IMR-90 (cell line): ENCODE measurements at regions not wholly inside any gene's neighbourhood (a gene's known extent, or its start where the extent isn't known, plus 50 kb on each side); places are given as distances from the start of the nearest gene placed in this dataset.
"Not testable (repeated sequence)": the region's sequence is repeated elsewhere in the genome, so short reads cannot be mapped to it uniquely, and the experiment has no call there.

Source experiments
- ATAC-seq: fragments of 200-7000 bp; cut with Tn5 transposase; 2 replicates; pipeline ENCODE4 v1.9.1; 2020; ENCODE audit warnings: low read depth, mild to moderate bottlenecking, moderate library complexity
- BruUV-seq: library from RNA; stranded (reverse); fragments of 400-500 nt; replicated peaks from 2 replicates; lab custom pipeline; 2021; lab: Mats Ljungman, UMichigan
- CTCF ChIA-PET: fragments of 300-600 bp; formaldehyde crosslinking; extraction: SDS; loops from one replicate; lab custom pipeline; 2021; ENCODE audit warnings: antibody characterized with exemption; lab: Yijun Ruan, JAX
- POLR2A ChIA-PET: fragments of 300-600 bp; sonication (Branson Sonifier 250); formaldehyde crosslinking; loops from one replicate; lab custom pipeline; 2022; ENCODE audit warnings: antibody characterized with exemption; ENCODE audit not compliant: unreplicated experiment; lab: Charles Lee
- DNase-seq: peaks from one replicate; pipeline ENCODE4 v3.0.0; 2013
- H2AFZ ChIP-seq: replicated peaks from 2 replicates; pipeline ENCODE3; 2013; ENCODE audit warnings: low read length, mild to moderate bottlenecking; ENCODE audit not compliant: poor library complexity
- H2AK5ac ChIP-seq: 2 replicates; pipeline ENCODE4 v1.6.1; 2013; ENCODE audit warnings: low read depth, low read length, inconsistent platforms
- H2AK9ac ChIP-seq: replicated peaks from 2 replicates; pipeline ENCODE3; 2013; ENCODE audit warnings: mild to moderate bottlenecking, low read depth, low read length, moderate library complexity; ENCODE audit not compliant: poor library complexity
- H2BK120ac ChIP-seq: 2 replicates; pipeline ENCODE4 v1.6.1; 2013; ENCODE audit warnings: low read depth, low read length, inconsistent platforms
- H2BK15ac ChIP-seq: 3 replicates; pipeline ENCODE4 v1.6.1; 2013; ENCODE audit warnings: low read depth, low read length, inconsistent platforms
- H2BK20ac ChIP-seq: 2 replicates; pipeline ENCODE4 v1.6.1; 2013; ENCODE audit warnings: low read depth, mild to moderate bottlenecking, inconsistent platforms, low read length, moderate library complexity
- H2BK5ac ChIP-seq: 2 replicates; pipeline ENCODE4 v1.6.1; 2013; ENCODE audit warnings: mild to moderate bottlenecking, low read depth, low read length, inconsistent platforms; ENCODE audit not compliant: poor library complexity, severe bottlenecking
- H3K14ac ChIP-seq: replicated peaks from 2 replicates; pipeline ENCODE4 v1.6.1; 2013; ENCODE audit warnings: low read depth, low read length, inconsistent platforms
- H3K18ac ChIP-seq: 2 replicates; pipeline ENCODE4 v1.6.1; 2013; ENCODE audit warnings: low read depth, low read length, control low read depth
- H3K23ac ChIP-seq: 2 replicates; pipeline ENCODE4 v1.6.1; 2013; ENCODE audit warnings: low read depth, low read length, inconsistent platforms
- H3K27ac ChIP-seq: 2 replicates; pipeline ENCODE4 v1.5.1; 2013; ENCODE audit warnings: mild to moderate bottlenecking, control low read depth, low read length; ENCODE audit not compliant: insufficient read depth
- H3K27me3 ChIP-seq: 2 replicates; pipeline ENCODE4 v1.6.1; 2013; ENCODE audit warnings: low read length; ENCODE audit not compliant: control insufficient read depth, insufficient read depth
- H3K36me3 ChIP-seq: 2 replicates; pipeline ENCODE4 v1.6.1; 2013; ENCODE audit warnings: low read length, mixed read lengths; ENCODE audit not compliant: control insufficient read depth, insufficient read depth
- H3K4ac ChIP-seq: 2 replicates; pipeline ENCODE4 v1.6.1; 2013; ENCODE audit warnings: low read depth, low read length, inconsistent platforms
- H3K4me1 ChIP-seq: 2 replicates; pipeline ENCODE4 v1.6.1; 2013; ENCODE audit warnings: low read length, mixed read lengths; ENCODE audit not compliant: control insufficient read depth, insufficient read depth
- H3K4me2 ChIP-seq: 2 replicates; pipeline ENCODE4 v1.6.1; 2013; ENCODE audit warnings: low read depth, mild to moderate bottlenecking, control low read depth, low read length, moderate library complexity
- H3K4me3 ChIP-seq: 2 replicates; pipeline ENCODE4 v1.5.1; 2013; ENCODE audit warnings: low read depth, mild to moderate bottlenecking, control low read depth, low read length, moderate library complexity; ENCODE audit not compliant: insufficient read depth
- H3K56ac ChIP-seq: 2 replicates; pipeline ENCODE4 v1.6.1; 2013; ENCODE audit warnings: low read length, inconsistent platforms; ENCODE audit not compliant: insufficient read depth; ENCODE audit errors: extremely low read depth
- H3K79me1 ChIP-seq, 2 experiments: 2 replicates each; pipeline ENCODE4 v1.6.1; 2013; ENCODE audit warnings: low read length in 2 of 2, inconsistent platforms in 1 of 2, low read depth in 1 of 2
- H3K9ac ChIP-seq: 2 replicates; pipeline ENCODE4 v1.6.1; 2013; ENCODE audit warnings: low read depth, low read length, control low read depth
- H3K9me1 ChIP-seq: 2 replicates; pipeline ENCODE4 v1.6.1; 2013; ENCODE audit warnings: low read length, inconsistent platforms; ENCODE audit not compliant: insufficient read depth
- H3K9me3 ChIP-seq: 2 replicates; pipeline ENCODE4 v1.6.1; 2013; ENCODE audit warnings: low read length; ENCODE audit not compliant: control insufficient read depth, insufficient read depth
- H4K20me1 ChIP-seq: 2 replicates; pipeline ENCODE4 v1.6.1; 2013; ENCODE audit warnings: low read length, inconsistent platforms; ENCODE audit not compliant: insufficient read depth
- H4K5ac ChIP-seq: 2 replicates; pipeline ENCODE4 v1.6.1; 2013; ENCODE audit warnings: mild to moderate bottlenecking, low read depth, low read length, control low read depth
- H4K8ac ChIP-seq, 2 experiments: 2 replicates each; pipeline ENCODE4 v1.6.1; 2013; ENCODE audit warnings: low read depth in 2 of 2, low read length in 2 of 2, control low read depth in 1 of 2, inconsistent platforms in 1 of 2
- H4K91ac ChIP-seq: 2 replicates; pipeline ENCODE4 v1.6.1; 2013; ENCODE audit warnings: low read depth, low read length, inconsistent platforms; ENCODE audit not compliant: insufficient read depth
- WGBS, 2 experiments: methylation state at CpG; one replicate each; pipeline versions ENCODE4 v1.1.5 to v1.1.7; 2013; ENCODE audit warnings: missing lambda C conversion rate in 2 of 2; ENCODE audit not compliant: insufficient read length in 1 of 2; ENCODE audit errors: extremely low coverage in 2 of 2; 5-methylcytosine and 5-hydroxymethylcytosine counted together
- dilution Hi-C: fragments of 300-500 bp; cut with HindIII; formaldehyde crosslinking; loops from one replicate; pipeline ENCODE4 v1.14.3; 2018; ENCODE audit warnings: low sequenced_read_pairs; ENCODE audit not compliant: unreplicated experiment
- in situ Hi-C: fragments of 300-500 bp; cut with MboI; formaldehyde crosslinking; loops from 3 replicates; pipeline ENCODE4 v1.14.3; 2019; ENCODE audit warnings: low sequenced_read_pairs, inconsistent platforms, mixed read lengths
- intact Hi-C: fragments of 100-400 bp; cut with micrococcal nuclease; formaldehyde crosslinking; loops from 2 replicates; pipeline ENCODE4 v1.10.0; 2022

DNA sequence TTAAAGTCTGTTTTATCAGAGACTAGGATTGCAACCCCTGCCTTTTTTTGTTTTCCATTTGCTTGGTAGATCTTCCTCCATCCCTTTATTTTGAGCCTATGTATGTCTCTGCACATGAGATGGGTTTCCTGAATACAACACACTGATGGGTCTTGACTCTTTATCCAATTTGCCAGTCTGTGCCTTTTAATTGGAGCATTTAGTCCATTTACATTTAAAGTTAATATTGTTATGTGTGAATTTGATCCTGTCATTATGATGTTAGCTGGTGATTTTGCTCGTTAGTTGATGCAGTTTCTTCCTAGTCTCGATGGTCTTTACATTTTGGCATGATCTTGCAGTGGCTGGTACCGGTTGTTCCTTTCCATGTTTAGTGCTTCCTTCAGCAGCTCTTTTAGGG lies 129.1 kb downstream of the FAR1 start:
- no CpG with 5 or more reads among the region's 3 CpGs for WGBS, 2 experiments
- CTCF ChIA-PET: not testable (repeated sequence)

More for the DNA sequence above, 129.1 kb downstream of the FAR1 start:
- H2BK20ac ChIP-seq, H4K5ac ChIP-seq, in situ Hi-C loops, H3K27me3 ChIP-seq, intact Hi-C loops, H2AK5ac ChIP-seq, H3K18ac ChIP-seq, DNase-seq, H2BK120ac ChIP-seq, ATAC-seq, H3K4me1 ChIP-seq, H3K36me3 ChIP-seq, H3K9me1 ChIP-seq, H3K4ac ChIP-seq, H2BK5ac ChIP-seq, H3K9me3 ChIP-seq, H3K4me2 ChIP-seq, H3K23ac ChIP-seq, H3K27ac ChIP-seq, H4K91ac ChIP-seq, H3K79me1 ChIP-seq, H2AK9ac ChIP-seq, H4K20me1 ChIP-seq, BruUV-seq, H3K9ac ChIP-seq, H2AFZ ChIP-seq, dilution Hi-C loops, H4K8ac ChIP-seq, POLR2A ChIA-PET, H3K4me3 ChIP-seq, H3K14ac ChIP-seq, H3K56ac ChIP-seq, H2BK15ac ChIP-seq: not testable (repeated sequence)
